ENCODE measurements at regions not wholly inside any gene's neighbourhood (a gene's known extent, or its start where the extent isn't known, plus 50 kb on each side); places are given as distances from the start of the nearest gene placed in this dataset.

DNA sequence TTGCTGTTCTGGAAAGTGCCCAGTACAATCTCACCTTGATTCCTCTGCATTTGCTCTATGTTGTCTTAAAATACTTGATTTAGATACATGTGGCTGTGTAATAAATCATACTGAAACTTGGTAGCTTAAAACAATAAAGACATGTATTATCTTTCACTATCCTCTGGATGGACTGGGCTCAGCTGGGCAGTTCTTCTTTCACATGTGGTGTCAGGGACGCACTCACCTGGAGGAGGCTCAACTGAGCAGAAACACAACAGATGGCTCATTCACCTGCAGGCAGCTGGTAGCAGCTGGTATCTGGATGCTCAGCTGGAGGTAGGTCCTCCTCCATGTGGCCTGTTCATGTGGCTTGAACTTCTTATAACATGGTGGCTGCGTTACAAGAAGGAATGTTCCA, 563.8 kb upstream of the FRG1 start:
- no peak for TF ChIP-seq GATA2 (IDR thresholded peaks at IDR 0.05; ENCODE audit: low read depth, low read length)
- TF ChIP-seq GATA3 (IDR thresholded peaks at IDR 0.05; ENCODE audit: low read depth, low read length) = no peak

Data from SH-SY5Y (cell line).